Neutrophil (primary cell): ENCODE measurements at regions not wholly inside any gene's neighbourhood (a gene's known extent, or its start where the extent isn't known, plus 50 kb on each side); places are given as distances from the start of the nearest gene placed in this dataset.
"Not testable (repeated sequence)": the region's sequence is repeated elsewhere in the genome, so short reads cannot be mapped to it uniquely, and the experiment has no call there.

Source experiments
- H3K27ac ChIP-seq: fragments of 200-600 bp; sonication (generic); 2 replicates; pipeline ENCODE4 v1.5.1; 2016; ENCODE audit warnings: mild to moderate bottlenecking, moderate library complexity
- H3K27me3 ChIP-seq: fragments of 200-600 bp; sonication (generic); 2 replicates; pipeline ENCODE4 v1.6.0; 2016; ENCODE audit warnings: mild to moderate bottlenecking
- H3K36me3 ChIP-seq: fragments of 200-600 bp; sonication (generic); 2 replicates; pipeline ENCODE4 v1.5.1; 2017
- H3K4me1 ChIP-seq, 2 experiments: fragments of 200-600 bp in 1 of 2; sonication (generic) in 1 of 2; 1 replicate in 1 of 2; 2 replicates in 1 of 2; pipeline versions ENCODE4 v1.5.1 to v1.6.1; 2013 to 2016; ENCODE audit warnings: low read depth in 1 of 2, low read length in 1 of 2, mild to moderate bottlenecking in 1 of 2, moderate library complexity in 1 of 2; ENCODE audit not compliant: control insufficient read depth in 1 of 2, insufficient read depth in 1 of 2
- H3K4me3 ChIP-seq, 2 experiments: fragments of 200-600 bp in 1 of 2; sonication (generic) in 1 of 2; 1 replicate in 1 of 2; 2 replicates in 1 of 2; pipeline ENCODE4 v1.5.1; 2013 to 2016; ENCODE audit warnings: low read depth in 1 of 2, low read length in 1 of 2, mild to moderate bottlenecking in 1 of 2, moderate library complexity in 1 of 2
- H3K9me3 ChIP-seq: fragments of 200-600 bp; sonication (generic); 2 replicates; pipeline ENCODE4 v1.5.1; 2016
- TF ChIP-seq, protein P1 (sequence below): fragments of 200-600 bp; sonication (generic); IDR thresholded peaks from 2 replicates; pipeline ENCODE4 v1.5.1; 2016; ENCODE audit warnings: antibody characterized with exemption

DNA sequence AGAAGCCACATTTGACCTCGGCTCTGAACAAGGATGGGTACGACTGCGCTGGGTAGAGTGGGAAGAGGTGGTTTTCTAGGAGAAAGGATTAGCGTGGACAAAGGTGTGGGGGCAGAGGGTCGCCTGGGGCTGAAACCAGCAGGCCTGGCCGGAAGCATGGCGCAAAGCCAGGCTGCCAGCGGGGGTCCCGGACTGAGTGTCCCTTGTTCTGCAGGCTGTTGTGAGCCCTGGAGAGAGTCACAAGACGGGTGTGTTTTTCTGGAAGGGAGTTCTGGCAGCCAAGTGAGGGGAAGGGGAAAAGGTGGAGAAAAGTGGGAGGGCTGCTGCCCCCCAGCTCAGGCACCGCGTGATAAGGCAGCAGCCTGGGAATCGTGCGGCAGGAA, 98.5 kb upstream of the MEF2A start:
- Histone ChIP-seq H3K27ac (no peak overlapping the region), H3K9me3 (no peaks in the 10 kb centered on the region), H3K4me3 (no peak overlapping the region), H3K27me3 (peaks cover 10% of the 10 kb centered on the region), H3K36me3 (no peaks in the 10 kb centered on the region), H3K4me1 (no peaks in the 10 kb centered on the region)
- TF ChIP-seq, protein P1, sequence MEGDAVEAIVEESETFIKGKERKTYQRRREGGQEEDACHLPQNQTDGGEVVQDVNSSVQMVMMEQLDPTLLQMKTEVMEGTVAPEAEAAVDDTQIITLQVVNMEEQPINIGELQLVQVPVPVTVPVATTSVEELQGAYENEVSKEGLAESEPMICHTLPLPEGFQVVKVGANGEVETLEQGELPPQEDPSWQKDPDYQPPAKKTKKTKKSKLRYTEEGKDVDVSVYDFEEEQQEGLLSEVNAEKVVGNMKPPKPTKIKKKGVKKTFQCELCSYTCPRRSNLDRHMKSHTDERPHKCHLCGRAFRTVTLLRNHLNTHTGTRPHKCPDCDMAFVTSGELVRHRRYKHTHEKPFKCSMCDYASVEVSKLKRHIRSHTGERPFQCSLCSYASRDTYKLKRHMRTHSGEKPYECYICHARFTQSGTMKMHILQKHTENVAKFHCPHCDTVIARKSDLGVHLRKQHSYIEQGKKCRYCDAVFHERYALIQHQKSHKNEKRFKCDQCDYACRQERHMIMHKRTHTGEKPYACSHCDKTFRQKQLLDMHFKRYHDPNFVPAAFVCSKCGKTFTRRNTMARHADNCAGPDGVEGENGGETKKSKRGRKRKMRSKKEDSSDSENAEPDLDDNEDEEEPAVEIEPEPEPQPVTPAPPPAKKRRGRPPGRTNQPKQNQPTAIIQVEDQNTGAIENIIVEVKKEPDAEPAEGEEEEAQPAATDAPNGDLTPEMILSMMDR = no peak

DNA sequence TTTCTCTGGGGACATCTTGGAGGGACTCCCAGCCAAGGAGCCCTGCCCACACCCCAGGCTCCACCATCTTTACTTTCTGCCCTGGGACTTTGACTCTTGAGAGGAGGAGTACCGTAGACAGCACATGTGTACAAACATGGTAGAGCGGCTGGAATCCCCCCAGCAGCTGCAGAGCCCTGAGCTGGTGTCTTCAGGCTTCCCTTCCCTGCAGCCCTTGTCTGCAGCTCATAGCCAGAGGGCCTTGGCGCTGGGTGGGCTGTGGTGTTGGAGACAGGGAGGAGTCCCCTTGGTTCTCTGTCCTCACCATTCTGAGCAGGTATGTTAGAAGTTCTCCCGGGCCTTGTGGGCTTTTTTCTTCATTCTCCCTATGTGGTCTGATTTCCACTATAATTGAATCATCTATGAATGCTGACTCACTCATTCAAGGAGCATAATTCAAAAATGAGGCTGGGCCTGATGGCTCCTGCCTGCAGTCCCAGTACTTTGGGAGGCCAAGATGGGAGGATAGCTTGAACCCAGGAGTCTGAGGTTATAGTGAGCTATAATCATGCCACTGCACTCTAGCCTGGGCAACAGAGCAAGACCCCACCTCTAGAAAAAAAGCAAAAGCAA, 97.8 kb upstream of the MEF2A start:
- Histone ChIP-seq H3K36me3 (no peaks in the 10 kb centered on the region), H3K27ac (no peak overlapping the region), H3K4me3 (no peak overlapping the region), H3K9me3 (no peaks in the 10 kb centered on the region), H3K4me1 (no peaks in the 10 kb centered on the region), H3K27me3 (peaks cover 16% of the 10 kb centered on the region)
- TF ChIP-seq, protein P1 = no peak

DNA sequence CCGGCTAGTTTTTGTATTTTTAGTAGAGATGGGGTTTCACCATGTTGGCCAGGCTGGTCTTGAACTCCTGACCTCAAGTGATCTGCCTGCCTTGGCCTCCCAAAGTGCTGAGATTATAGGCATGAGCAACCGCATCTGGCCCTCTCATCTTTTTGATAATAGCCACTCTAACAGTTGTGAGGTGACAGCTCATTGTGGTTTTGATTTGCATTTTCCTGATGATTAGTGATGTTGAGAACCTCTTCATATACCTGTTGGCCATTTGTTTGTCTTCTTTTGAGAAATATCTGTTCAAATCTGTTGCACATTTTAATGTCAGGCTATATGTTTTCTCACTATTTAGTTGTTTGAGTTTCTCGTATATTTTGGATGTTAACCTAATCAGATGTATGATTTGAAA, 95.6 kb upstream of the MEF2A start:
- H3K36me3 ChIP-seq, H3K9me3 ChIP-seq, H3K4me3 ChIP-seq, H3K27ac ChIP-seq, H3K4me1 ChIP-seq: not testable (repeated sequence)
- H3K27me3 ChIP-seq = peaks cover 38% of the 10 kb centered on the region

DNA sequence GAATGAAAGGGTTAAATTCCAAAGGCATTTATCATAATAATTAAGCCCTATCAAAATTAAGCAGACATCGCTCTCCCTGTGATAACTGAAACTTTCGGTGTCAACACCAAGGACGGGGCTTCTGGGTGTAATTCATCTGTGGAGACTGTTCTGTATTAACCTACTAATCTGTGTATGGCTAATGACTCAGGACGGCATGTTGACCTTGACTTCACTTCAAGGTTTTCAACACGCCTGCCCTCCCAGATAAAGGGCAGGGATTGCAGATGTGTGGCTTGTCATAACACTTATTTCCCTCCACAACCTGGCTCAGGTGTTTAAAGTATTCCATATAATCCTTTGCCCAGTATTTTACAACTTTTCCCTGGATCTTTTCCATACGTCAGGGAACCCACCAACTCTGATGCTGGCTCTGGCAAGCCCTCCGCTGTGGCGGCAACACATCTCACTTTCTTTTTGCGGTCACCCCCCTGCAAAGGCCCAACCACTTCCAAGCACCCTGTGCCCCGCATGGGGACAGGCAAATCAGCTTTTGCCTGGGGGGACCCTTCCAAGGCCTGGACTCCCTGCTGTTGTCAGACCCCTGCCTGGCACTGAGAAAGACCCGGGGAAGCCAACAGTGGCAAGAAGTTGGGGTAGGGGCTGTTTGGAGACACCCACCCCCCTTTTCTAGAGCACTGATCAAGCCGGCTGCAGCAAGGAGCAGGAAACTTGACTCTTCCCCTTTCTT, 93.2 kb upstream of the MEF2A start:
- H3K27ac ChIP-seq = no peak overlapping the region
- H3K27me3 ChIP-seq = peaks cover 62% of the 10 kb centered on the region
- no peaks in the 10 kb centered on the region for H3K9me3 ChIP-seq
- H3K4me1 ChIP-seq = peaks cover 10 to 13% of the 10 kb centered on the region in 2 experiments
- TF ChIP-seq, protein P1 = no peak
- H3K4me3 ChIP-seq = no peak overlapping the region
- no peaks in the 10 kb centered on the region for H3K36me3 ChIP-seq

DNA sequence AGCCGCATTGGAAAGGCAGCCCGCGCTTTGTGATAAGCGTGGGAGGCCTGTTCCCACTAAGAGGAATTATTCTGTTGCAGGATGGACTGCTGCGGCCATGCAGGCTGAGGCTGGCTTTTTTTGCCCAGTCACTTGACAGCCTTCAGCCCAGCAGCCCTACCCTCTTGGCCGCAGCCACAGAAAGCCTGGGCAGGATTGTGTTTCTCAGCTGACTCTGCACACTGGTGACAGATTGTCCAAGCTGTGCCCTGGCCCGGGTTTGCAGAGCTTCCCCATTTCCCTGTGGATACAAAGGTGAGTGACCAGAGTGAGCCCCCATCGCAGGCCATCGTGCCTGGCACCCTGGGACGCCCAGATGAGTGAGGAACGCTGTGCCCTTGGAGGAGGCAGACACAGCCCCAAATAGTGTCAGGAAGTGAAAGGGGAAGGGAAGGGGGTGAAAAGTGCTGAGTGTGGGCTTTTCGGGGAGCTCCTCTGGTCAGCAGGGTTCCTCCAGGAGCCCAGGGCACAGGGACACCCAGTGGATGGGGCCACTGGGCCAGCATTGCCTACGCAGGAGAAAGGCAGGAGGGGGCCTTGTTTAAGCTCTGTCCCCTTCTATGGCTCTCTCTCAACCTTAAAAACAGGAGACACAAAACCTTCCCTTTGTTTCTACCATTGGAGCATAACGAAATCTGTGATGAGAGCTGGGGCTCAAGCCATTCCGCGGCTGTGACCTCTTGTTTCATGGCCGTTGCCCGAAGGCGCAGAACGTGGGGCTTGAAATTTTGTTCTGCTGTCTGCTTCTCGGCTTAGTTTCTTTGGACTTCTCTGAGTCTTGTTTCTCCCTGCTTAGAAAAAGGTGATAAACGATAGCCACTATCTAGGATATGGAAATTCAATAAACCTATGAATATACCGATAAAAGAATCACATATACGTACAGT, 91.5 kb upstream of the MEF2A start:
- Histone ChIP-seq H3K36me3 (no peaks in the 10 kb centered on the region), H3K27ac (no peak overlapping the region), H3K4me1 (peaks cover 10 to 15% of the 10 kb centered on the region in 2 experiments), H3K9me3 (no peaks in the 10 kb centered on the region), H3K27me3 (peaks cover 74% of the 10 kb centered on the region), H3K4me3 (no peak overlapping the region)
- TF ChIP-seq, protein P1 = no peak
